GM18498 (cell line): ENCODE measurements at regions not wholly inside any gene's neighbourhood (a gene's known extent, or its start where the extent isn't known, plus 50 kb on each side); places are given as distances from the start of the nearest gene placed in this dataset.
"Not testable (repeated sequence)": the region's sequence is repeated elsewhere in the genome, so short reads cannot be mapped to it uniquely, and the experiment has no call there.

Experiments
- ATAC-seq: cut with Tn5 transposase; IDR thresholded peaks from one replicate; pipeline ENCODE4 v1.9.1; 2021; ENCODE audit warnings: mild to moderate bottlenecking, moderate library complexity; ENCODE audit not compliant: unreplicated experiment

DNA sequence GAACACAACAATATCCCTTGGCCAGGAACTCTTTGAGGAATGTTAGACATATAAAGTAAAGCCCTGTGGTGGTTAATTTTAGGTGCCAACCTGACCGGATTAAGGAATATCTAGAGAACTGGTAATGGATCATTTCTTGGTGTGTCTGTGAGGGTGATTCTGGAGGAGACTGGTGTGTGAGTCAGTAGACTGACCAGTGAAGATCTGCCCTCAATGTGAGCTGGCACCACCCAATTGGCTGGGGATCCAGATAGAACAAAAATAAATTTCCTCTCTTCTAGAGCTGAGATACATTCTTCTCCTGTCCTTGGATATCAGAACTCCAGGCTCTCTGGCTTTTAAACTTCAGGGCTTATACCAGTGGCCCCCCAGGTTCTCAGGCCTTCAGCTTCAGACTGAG, 56.2 kb upstream of the TNPO1 start:
- no peak for ATAC-seq

DNA sequence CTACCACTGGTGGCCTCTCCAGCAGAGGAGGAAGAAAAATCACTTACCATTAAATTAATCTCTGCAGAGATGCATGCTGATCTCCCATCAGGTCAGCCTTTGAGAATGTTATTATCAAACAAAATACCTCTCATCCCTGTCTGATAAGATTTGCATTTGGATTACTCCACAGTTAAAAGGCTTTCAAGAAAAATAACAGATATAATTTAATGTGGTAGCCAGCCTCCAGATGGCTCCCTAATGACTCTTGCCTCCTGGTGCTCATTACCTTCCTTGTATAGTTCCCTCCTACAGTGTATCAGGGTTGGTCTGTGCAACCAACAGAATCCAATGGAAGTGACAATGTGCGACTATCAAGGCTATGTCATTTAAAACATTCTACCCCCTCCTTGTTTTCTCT, 63.6 kb upstream of the TNPO1 start:
- ATAC-seq: no peak

DNA sequence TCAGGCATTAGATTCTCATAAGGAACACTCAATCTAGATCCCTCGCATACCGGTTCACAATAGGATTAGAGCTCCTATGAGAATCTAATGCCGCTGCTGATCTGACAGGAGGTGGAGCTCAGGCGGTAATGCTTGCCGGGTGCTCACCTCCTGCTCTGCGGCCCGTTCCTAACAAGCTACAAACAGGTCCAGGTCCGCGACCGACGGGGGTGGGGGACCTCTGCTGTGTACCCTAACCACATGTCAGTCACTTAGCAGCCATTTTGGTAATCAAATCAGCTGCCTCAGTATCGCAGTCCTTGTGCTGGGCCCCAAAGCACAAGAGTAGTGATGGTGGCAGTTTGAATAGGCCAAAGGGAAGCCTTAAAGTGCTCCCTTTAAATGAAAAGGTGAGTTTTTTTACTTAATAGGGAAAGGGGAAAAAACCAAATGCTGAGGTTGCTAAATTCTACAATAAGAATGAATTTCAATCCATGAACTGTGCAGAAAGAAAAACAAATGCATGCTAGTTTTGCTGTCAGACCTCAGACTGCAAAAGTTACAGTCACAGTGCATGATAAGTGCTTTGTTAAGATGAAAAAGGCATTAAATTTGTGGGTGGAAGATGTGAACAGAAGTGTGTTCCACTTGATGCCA, 67.0 kb upstream of the TNPO1 start:
- ATAC-seq: no peak

GRCh38 chr5:72747826-72748225, 68.6 kb upstream of the TNPO1 start:
- no peak for ATAC-seq

GRCh38 chr5:72746736-72747135, 69.7 kb upstream of the TNPO1 start:
- ATAC-seq: no peak

- ATAC-seq: no peak
Observed at GRCh38 chr5:72744136-72744535, 72.3 kb upstream of the TNPO1 start.

DNA sequence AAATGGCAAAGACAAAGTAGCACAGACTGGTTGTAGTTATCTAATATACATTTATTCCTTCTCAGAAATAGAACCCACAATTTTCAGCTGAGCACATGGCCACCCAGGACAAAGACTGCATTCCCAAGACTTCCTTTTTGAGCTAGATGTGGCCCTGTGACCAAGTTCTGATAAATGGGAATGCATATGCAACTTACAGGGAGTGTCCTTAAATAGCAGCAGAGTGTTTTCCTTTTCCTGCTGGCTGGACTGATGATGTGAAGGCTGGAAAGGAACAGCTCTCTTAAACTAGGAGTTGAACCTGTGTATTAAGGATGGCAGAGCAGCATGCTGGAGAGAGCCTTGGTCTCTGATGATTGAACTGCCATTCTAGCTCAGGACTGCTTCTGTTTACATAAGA, 74.7 kb upstream of the TNPO1 start:
- ATAC-seq: no peak

DNA sequence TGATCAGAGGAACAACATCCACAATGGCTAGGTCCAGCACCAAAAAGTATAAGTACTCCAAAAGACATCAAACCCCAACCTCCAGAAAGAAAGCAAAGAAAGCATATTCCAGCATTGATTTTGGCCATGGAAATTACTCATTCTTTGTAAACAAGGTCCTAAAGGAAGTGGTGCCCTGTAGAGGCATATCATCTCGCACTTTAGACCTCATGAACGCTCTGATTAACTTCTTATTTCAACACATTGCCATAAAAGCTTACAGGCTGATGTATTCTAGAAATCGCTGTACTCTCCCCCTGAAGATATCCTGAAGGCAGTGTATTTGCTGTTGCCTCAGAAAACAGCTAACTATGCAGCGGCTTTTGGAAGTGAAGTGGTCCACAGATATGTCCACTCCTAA, 82.7 kb upstream of the TNPO1 start:
- ATAC-seq: no peak

- ATAC-seq: no peak
Observed at GRCh38 chr5:72723581-72723980, 92.9 kb upstream of the TNPO1 start.

- no peak for ATAC-seq
Observed at GRCh38 chr5:72722792-72723452, 93.5 kb upstream of the TNPO1 start.

DNA sequence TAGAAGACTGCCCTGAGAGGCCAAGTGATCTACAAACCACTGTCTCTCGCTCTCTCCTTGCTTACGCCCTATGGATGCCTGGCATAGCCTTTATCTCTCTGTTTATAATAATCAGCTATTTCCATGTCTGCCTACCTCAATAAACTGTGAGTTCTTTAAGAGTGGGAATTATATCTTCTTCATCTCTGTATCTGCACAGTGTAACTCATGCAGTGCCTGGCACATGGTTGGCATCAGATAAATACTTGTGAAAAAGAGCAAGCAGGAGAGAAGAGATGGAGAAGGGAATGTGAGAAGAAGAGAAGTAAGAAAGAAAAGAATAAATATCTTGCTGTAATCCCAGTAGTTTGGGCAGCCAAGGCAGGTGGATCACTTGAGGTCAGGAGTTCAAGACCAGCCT, 94.6 kb upstream of the TNPO1 start:
- no peak for ATAC-seq

DNA sequence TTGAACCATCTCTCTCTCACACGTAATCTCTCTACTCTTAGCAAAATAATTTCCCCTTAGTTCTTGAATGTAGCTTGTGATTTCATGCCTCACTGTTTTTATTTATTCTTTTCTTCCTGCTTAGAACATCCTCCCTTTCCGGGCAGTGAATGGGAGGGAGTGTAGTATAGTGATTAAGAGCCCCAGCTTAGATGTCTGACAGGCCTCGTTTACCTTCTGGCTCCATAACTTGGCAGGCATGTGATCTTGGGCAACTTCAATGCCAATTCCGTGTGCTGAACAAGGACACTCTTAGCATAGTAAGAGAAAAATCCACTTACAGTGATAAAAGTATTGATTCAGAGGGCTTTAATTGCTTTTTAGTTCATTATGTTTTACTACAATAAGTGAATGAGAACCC, 96.3 kb upstream of the TNPO1 start:
- no peak for ATAC-seq

- no peak for ATAC-seq
Observed at GRCh38 chr5:72711351-72711750, 105.1 kb upstream of the TNPO1 start.

DNA sequence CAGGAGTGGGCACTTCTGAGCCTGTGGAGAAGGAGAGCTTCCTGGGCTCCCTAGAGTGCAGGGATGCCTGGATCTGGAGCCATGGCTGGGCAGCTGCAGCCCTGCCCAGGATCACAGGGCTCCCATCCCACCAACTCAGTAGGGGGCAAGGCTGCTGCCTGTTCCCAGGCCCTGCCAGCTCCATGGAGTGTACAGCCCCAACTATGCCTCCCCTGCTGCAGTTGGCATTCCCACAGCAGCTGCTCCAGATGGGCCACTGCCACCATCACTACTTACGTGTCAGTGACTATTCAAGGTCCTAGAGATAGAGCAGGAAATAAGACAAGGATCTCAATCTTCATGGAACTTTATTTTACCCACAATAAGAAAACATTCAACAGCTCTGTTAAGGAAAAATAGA, 107.1 kb upstream of the TNPO1 start:
- ATAC-seq: no peak

DNA sequence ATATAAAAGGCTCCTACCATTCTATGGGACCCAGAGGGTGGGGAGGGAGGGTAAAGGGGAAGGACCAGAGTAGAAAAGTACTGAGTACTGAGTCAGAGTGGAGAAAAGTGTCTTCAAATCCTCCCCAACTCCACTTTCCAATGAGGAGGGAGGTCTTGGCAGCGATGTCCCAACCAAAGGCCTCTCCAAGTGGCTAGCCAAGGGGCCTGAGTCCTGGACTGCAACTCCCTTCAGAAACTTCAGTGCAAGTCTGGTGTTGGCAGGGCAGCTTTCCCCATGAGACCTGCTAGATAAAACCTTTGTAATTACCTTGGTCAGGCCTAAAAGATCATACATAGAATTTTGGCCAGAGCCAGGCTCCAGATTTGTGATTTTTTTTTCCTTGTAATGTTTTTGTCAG, 111.3 kb upstream of the TNPO1 start:
- ATAC-seq: no peak

DNA sequence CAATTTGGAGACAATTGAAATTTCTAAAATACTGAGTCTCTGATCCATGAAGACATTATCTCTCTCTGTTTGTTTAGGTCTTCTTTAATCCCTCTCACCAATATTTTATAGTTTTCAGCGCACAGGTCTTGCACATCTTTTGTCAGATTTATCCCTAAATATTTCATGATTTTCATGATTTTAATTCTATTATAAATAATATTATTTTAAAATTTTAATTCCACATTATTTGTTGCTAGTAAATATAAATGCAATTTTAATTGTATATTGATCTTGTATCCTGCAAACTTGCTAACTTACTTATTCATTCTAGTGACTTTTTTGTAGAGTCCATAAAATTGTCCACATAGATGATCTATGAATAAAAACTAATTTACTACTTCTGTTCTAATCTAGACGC, 112.6 kb upstream of the TNPO1 start:
- no peak for ATAC-seq

- no peak for ATAC-seq
Observed at GRCh38 chr5:72702881-72703434, 113.5 kb upstream of the TNPO1 start.

DNA sequence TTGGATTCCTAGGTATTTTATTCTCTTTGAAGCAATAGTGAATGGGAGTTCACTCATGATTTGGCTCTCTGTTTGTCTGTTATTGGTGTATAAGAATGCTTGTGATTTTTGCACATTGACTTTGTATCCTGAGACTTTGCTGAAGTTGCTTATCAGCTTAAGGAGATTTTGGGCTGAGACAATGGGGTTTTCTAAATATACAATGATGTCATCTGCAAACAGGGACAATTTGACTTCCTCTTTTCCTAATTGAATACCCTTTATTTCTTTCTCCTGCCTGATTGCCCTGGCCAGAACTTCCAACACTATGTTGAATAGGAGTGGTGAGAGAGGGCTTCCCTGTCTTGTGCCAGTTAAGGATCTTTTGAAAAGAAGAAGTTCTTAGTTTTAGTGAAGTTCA, 114.4 kb upstream of the TNPO1 start:
- not testable (repeated sequence) for ATAC-seq

DNA sequence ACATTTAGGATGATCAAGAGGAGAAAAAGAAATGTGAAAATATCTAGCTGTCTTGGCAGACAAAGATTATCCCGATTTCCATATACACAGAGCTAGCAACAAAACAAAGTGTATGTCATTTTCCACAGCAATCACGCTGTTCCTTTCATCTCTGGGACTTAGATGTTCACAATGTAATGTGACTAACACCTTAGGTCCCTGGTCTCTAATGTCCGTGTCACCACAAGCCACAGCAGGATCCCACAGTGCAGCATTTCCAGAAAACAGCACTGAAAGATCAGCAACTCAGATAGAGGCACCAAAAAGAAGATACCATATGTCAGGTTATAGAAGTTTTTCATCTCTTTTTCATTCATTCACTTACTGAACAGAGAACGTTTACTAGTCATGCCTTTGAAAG, 118.0 kb upstream of the TNPO1 start:
- no peak for ATAC-seq

GRCh38 chr5:72697622-72698021, 118.8 kb upstream of the TNPO1 start:
- no peak for ATAC-seq

GRCh38 chr5:72695659-72696058, 120.8 kb upstream of the TNPO1 start:
- no peak for ATAC-seq

GRCh38 chr5:72694856-72695255, 121.6 kb upstream of the TNPO1 start:
- ATAC-seq: no peak
